Small intestine (tissue), 7 donors: ENCODE measurements at regions not wholly inside any gene's neighbourhood (a gene's known extent, or its start where the extent isn't known, plus 50 kb on each side); places are given as distances from the start of the nearest gene placed in this dataset.
"Not testable (repeated sequence)": the region's sequence is repeated elsewhere in the genome, so short reads cannot be mapped to it uniquely, and the experiment has no call there.

ENCODE experiments used
- DNase-seq, 2 donors: peaks; one replicate each; pipeline versions ENCODE4 v3.0.0 to v3.0.0-alpha.2; 2013
- FAIRE-seq: peaks from 2 replicates; lab custom pipeline; 2012; peaks lifted over from hg19 to GRCh38; lab: Jason Lieb, UNC
- H3K27ac ChIP-seq, 3 donors: one replicate each; pipeline ENCODE4 v1.5.1; 2013; ENCODE audit warnings: low read length in 2 of 3, mild to moderate bottlenecking in 2 of 3, control low read depth in 1 of 3, inconsistent platforms in 1 of 3, low read depth in 1 of 3, moderate library complexity in 1 of 3
- H3K27me3 ChIP-seq, 3 donors: one replicate each; pipeline ENCODE4 v1.6.1; 2013; ENCODE audit warnings: low read length in 3 of 3, inconsistent platforms in 1 of 3; ENCODE audit not compliant: control insufficient read depth in 3 of 3, insufficient read depth in 3 of 3
- H3K36me3 ChIP-seq, 3 donors: one replicate each; pipeline ENCODE4 v1.6.1; 2013; ENCODE audit warnings: low read length in 3 of 3, inconsistent platforms in 1 of 3, low read depth in 1 of 3, mild to moderate bottlenecking in 1 of 3, moderate library complexity in 1 of 3; ENCODE audit not compliant: control insufficient read depth in 3 of 3, insufficient read depth in 2 of 3
- H3K4me1 ChIP-seq, 3 donors: one replicate each; pipeline ENCODE4 v1.6.1; 2013; ENCODE audit warnings: low read length in 2 of 3, inconsistent platforms in 1 of 3, low read depth in 1 of 3, mild to moderate bottlenecking in 1 of 3, moderate library complexity in 1 of 3; ENCODE audit not compliant: control insufficient read depth in 3 of 3, insufficient read depth in 2 of 3
- H3K4me3 ChIP-seq, 3 donors: one replicate each; pipeline ENCODE4 v1.5.1; 2013; ENCODE audit warnings: low read length in 3 of 3, control low read depth in 1 of 3, inconsistent platforms in 1 of 3, low read depth in 1 of 3, mild to moderate bottlenecking in 1 of 3, moderate library complexity in 1 of 3
- H3K9me3 ChIP-seq, 2 donors: one replicate each; pipeline ENCODE4 v1.6.1; 2013; ENCODE audit warnings: low read depth in 1 of 2, low read length in 1 of 2; ENCODE audit not compliant: control insufficient read depth in 2 of 2, insufficient read depth in 1 of 2
- WGBS, 3 donors: extraction: QIAGEN DNeasy Blood & Tissue Kit; methylation state at CpG; one replicate each; pipeline ENCODE4 v1.1.7; 2013; 5-methylcytosine and 5-hydroxymethylcytosine counted together
- donor health status: healthy with polysubstance abuse.
- donor health status: control.
- donor health status: control.
- donor health status: Bipolar disorder and iron deficiency.
- donor health status: healthy.

- H3K27me3 ChIP-seq, result peaks cover 0 to 2% (median 0%) of the 10 kb centered on the region in 3 donors
- no peak overlapping the region for H3K4me3 ChIP-seq
- no peak overlapping the region for H3K27ac ChIP-seq
- 33 to 52% (median 51%) methylated on average over 2 of the region's 2 CpGs for WGBS, 3 donors
- no peaks in the 10 kb centered on the region for H3K36me3 ChIP-seq
- no peaks in the 10 kb centered on the region for H3K9me3 ChIP-seq
- DNase-seq (no peak), FAIRE-seq (no peak)
- H3K4me1 ChIP-seq, result no peaks in the 10 kb centered on the region
These were observed 183.5 kb upstream of the CAND1 start for GRCh38 chr12:67085699-67086098.

DNA sequence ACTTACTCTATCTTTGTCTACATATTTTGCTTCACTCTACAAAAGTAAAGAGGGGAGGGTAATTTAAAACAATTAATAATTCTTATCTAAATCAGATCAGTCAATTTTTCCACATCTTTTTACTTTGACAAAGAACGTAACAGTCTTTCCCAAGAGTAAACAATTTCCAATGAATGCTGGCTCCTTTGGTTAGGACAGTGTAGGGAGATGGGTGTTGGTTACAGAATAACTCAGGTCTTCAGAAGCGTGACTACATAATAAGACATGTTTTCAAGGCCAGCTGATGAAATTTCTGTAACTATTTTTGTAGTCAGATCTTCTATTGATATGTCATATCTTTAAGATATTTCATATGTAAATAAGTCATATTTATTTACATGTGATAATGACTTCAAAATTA is 183.0 kb upstream of the CAND1 start:
- Histone ChIP-seq H3K4me1 (no peaks in the 10 kb centered on the region), H3K4me3 (no peak overlapping the region), H3K27me3 (peaks cover 0 to 2% (median 0%) of the 10 kb centered on the region in 3 donors), H3K36me3 (no peaks in the 10 kb centered on the region), H3K27ac (no peak overlapping the region), H3K9me3 (no peaks in the 10 kb centered on the region)
- FAIRE-seq (no peak), DNase-seq (no peak)
- WGBS, 3 donors, result 64 to 65% (median 65%) methylated on average over 2 of the region's 2 CpGs

DNA sequence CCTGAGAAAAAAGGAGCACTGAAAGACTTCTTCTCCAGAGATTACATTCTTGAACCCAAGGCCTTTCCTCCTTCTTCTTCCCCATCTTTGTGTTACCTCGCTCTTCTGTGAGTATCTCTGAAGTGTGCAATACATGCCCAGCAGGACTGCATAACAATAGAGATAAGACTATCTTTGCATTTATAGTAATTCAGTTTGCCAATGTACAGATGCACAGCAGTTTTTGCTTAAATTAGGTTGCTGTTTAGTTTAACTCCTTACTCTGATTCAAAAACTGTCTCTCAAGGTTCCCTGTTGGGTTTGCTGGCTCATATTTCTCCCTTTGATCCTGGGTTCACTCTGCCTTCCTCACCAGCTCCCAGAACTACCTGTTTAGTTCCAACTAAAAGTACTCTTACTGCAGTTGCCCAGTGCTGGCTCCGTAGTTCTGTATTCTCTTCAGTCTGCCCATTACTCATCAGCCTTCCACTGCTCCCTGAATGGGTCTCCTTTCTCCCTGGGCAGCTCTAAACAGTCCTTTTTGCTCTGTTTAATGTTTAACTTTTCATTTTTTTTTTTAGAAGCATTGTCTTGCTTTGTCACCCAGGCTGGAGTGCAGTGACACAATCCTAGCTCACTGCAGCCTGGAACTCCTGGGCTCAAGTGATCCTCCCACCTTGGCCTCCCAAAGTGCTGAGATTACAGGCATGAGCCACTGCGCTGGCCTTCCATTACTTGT is 180.6 kb upstream of the CAND1 start:
- H3K9me3 ChIP-seq, result no peaks in the 10 kb centered on the region
- WGBS, 3 donors, result 68 to 75% (median 68%) methylated on average over 3 of the region's 3 CpGs
- DNase-seq (no peak), FAIRE-seq (no peak)
- no peaks in the 10 kb centered on the region for H3K4me1 ChIP-seq
- peaks cover 0 to 2% (median 0%) of the 10 kb centered on the region in 3 donors for H3K27me3 ChIP-seq
- H3K4me3 ChIP-seq, result no peak overlapping the region
- no peak overlapping the region for H3K27ac ChIP-seq
- H3K36me3 ChIP-seq, result no peaks in the 10 kb centered on the region

GRCh38 chr12:67091204-67091603 is 178.0 kb upstream of the CAND1 start:
- Histone ChIP-seq H3K27ac (no peak overlapping the region), H3K36me3 (no peaks in the 10 kb centered on the region), H3K9me3 (no peaks in the 10 kb centered on the region), H3K27me3 (no peaks in the 10 kb centered on the region), H3K4me3 (no peak overlapping the region), H3K4me1 (no peaks in the 10 kb centered on the region)
- DNase-seq (no peak), FAIRE-seq (no peak)
- 48 to 74% (median 49%) methylated on average over 3 of the region's 3 CpGs for WGBS, 3 donors

DNA sequence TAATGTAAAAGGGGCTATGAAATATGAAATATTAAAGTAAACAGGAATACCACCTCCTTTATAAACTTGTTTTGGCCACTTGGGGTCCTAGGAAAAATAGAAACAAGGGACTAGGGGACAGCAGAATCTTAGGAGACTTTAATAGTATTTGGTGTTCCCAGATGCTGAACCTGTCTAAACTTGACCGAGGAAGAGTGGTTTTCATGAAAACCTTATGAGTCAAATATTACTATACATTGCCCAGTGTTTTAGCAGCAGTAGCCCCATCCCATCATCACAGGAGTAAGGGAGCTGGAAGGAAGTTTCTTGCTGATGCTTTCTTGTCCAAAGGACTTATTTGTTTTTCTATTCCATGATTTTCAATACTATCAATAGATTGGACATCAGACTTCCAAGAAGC is 177.5 kb upstream of the CAND1 start:
- H3K27me3 ChIP-seq, result no peaks in the 10 kb centered on the region
- no peak for DNase-seq
- WGBS, 3 donors, result 91 to 96% (median 92%) methylated on average over 1 of the region's 1 CpG

GRCh38 chr12:67092934-67093333 is 176.2 kb upstream of the CAND1 start:
- not testable (repeated sequence) for FAIRE-seq, H3K27ac ChIP-seq, H3K36me3 ChIP-seq, DNase-seq, H3K4me1 ChIP-seq, H3K4me3 ChIP-seq, H3K27me3 ChIP-seq, H3K9me3 ChIP-seq
- 63 to 77% (median 77%) methylated on average over 2 of the region's 2 CpGs for WGBS, 3 donors

More for the DNA sequence above, 177.5 kb upstream of the CAND1 start:
- no peak for FAIRE-seq
- H3K4me1 ChIP-seq, result no peaks in the 10 kb centered on the region
- H3K36me3 ChIP-seq, result no peaks in the 10 kb centered on the region
- H3K27ac ChIP-seq, result no peak overlapping the region
- H3K4me3 ChIP-seq, result no peak overlapping the region
- H3K9me3 ChIP-seq, result no peaks in the 10 kb centered on the region

- WGBS, 3 donors, result 31 to 55% (median 34%) methylated on average over 2 of the region's 2 CpGs
- Histone ChIP-seq H3K27me3 (no peaks in the 10 kb centered on the region), H3K4me3 (no peak overlapping the region), H3K9me3 (no peaks in the 10 kb centered on the region), H3K4me1 (no peaks in the 10 kb centered on the region), H3K27ac (no peak overlapping the region), H3K36me3 (no peaks in the 10 kb centered on the region)
- DNase-seq (no peak), FAIRE-seq (no peak)
These were observed 172.4 kb upstream of the CAND1 start for GRCh38 chr12:67096533-67097318.

- no peak overlapping the region for H3K4me3 ChIP-seq
- no peaks in the 10 kb centered on the region for H3K36me3 ChIP-seq
- no peak overlapping the region for H3K27ac ChIP-seq
- FAIRE-seq (no peak), DNase-seq (no peak)
- no peaks in the 10 kb centered on the region for H3K9me3 ChIP-seq
- 60 to 65% (median 63%) methylated on average over 3 of the region's 3 CpGs for WGBS, 3 donors
- H3K27me3 ChIP-seq, result peaks cover 0 to 2% (median 0%) of the 10 kb centered on the region in 3 donors
- no peaks in the 10 kb centered on the region for H3K4me1 ChIP-seq
These were observed 169.3 kb upstream of the CAND1 start for GRCh38 chr12:67099858-67100257.
